DMS53 (cell line): ENCODE measurements at regions not wholly inside any gene's neighbourhood (a gene's known extent, or its start where the extent isn't known, plus 50 kb on each side); places are given as distances from the start of the nearest gene placed in this dataset.

ENCODE experiments used
- DNase-seq: peaks from one replicate; lab custom pipeline; 2025; lab: John Stamatoyannopoulos, UW

DNA sequence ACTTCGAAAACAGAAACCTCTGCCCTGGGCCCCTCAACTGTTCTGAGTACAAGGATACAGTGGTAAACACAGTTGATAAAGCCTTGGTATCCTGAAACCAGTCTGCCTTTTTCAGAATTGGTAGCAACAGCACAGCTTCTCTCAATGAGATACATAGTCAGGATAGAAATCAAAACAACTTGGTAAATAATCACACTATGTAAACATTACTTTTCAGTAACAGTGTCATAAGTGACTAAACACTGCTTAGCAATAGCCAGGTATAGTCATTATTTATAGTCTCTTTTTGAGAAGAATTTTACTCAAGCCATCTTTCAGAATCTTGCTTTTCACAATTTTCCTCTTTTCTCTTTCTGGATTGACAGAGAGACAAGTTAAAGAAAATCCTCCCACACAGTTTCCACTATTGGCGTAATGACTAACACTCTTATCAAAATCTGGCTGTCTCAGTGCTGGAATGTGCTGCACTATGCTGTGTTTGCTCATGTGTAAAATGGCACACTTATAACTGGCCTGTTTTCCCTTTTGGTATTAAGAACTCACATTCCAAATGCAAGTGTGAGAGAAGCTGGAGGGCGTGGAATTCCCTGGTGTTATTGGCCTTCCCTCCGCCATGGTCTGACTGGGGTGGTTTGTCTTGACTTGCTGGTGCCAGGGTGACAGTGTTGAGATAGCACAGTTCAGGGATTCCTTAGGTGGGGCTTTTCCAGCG is 368.8 kb downstream of the TDRD3 start:
- no peak for DNase-seq

GRCh38 chr13:60759499-60759898 is 362.5 kb downstream of the TDRD3 start:
- DNase-seq: no peak

- no peak for DNase-seq
Observed at GRCh38 chr13:60758637-60759036, 361.6 kb downstream of the TDRD3 start.

DNA sequence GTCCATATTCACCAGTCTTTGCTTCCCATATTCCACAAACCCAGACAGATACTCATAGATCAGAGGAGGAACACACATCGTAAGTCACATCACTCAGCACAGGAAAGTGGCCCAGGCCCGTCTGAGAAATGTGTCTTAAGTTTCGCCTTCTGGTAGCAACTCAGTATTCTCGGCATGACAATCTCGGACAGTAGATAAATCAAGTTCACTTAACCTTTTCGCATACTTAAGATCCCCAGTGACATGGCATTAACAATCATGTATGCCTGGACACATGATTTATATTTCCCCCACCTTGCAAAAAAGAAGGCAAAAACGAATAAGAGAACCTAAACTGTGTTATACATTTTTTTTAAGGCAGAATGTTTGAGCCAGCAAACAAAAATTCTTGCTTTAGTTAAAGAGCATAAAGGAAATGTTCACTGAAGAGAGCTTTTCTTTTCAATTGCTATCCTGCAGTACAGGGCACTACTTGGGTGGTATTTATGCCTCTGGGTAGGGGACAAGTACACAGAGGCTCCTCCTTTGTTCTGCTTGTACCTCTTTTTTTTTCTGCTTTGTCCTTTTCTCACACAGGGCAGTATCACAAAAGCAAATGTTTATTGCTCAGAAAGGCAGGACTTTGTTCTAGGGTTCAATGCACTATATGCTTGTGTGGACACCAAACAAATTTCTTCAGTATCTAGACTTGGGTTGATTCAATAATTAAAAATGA is 360.6 kb downstream of the TDRD3 start:
- no peak for DNase-seq

DNA sequence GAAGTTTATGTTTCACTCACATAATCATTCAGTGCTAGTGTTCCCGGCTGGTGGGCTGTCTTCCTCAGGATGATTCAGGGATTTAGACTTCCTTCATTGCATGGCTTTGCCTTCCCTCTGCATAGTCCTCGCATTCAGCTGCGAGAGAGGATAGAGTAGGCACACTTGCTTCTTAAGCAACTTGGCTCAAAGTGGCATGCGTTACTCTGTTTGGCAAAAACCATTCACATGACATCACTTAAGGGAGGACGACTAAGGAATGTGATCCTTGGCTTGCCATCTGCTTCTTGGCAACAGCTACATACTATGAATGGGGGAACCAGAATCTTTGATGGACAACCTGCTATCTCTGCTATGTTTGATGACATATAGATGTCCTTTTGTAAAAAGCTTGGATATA is 359.3 kb downstream of the TDRD3 start:
- no peak for DNase-seq

DNA sequence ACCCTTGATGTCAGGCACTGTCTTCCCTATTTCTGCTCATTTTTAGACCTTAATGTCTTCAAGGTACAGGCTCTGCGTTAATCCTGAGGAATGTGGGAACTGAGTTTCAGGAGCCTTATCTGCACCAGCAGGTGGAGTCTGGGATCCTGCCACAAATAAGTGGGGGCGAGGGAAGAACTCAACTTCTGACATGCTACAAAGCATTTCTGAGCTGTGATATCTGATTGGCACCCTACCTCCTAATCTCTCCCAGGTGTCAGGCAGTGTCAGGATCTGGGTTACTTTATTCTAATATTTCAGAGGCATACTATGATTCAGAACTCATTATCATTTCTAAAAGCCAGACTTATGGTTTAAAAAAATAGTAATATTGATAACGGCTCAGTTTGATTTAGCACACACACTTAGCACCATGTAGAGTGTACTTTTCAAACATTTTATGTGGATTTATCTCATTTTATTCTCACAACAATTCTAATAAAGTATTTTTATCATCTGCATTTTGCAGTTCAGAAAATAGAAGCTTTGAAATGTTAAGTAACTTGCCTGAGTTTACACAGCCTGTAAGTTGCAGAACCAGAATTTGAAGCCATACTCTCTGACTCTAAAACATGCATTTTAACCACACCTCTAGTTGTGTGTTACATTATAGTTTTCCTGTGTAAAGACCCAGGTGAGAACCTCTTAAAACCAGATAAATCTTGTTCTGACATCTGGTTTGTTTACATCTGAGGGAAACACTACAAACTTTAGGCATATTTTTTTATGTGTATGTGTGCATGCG is 358.6 kb downstream of the TDRD3 start:
- no peak for DNase-seq

DNA sequence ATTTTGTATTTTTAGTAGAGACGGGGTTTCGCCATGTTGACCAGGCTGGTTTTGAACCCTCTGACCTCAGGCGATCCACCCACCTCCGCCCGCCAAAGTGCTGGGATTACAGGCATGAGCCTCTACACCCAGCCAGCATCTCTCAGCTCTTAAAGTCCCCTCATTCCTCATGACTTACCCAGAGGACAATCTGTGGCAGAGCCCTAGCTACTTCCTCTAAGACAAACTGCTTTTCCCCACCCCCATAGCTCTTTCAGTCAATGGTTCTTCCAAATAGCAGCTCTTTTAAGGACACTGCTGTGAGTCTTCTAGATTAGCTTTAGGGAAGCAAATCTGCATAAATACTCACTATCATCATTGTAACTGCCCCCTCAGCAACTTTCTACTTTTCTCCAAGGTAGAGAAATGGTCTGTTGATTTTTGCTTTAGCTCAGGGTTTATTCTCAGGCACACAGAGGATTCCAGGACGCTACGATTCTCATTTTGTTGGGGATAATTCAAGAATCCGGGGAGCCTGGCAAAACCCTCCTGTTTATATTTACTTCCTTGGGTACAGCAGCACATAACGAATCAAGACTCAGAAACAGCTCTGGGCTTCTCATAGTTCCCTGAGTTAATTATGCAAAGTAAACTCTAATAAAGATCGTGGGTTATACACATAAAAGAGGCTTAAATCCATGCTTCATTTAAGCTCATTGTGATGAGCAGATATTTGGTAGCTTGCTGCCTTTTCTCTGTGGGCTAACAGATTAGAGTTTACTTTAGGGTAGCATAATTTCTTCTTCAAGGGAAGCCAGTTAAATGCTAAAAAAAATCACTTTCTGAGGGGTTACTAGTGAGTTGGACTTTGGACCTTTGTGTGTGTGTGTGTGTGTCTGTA is 357.4 kb downstream of the TDRD3 start:
- no peak for DNase-seq

DNA sequence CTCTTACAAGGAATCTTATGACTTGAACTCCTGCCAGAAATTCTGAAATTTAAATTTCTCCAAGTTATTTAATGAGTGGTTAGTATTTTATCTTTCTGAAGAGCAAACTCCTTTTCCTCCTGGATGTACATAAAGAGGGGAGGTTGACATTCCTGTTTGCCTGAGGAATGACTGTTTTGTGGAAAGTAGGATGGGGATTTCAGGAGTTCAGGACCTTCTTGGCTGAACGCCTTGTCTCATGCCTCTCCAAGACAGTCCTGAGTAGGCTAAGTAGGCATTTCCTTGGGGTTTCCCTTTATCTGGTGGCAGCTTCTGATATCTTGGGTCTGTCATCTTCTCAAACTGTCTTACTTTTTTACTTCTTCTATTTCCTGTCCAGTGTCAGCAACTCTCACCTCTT is 356.6 kb downstream of the TDRD3 start:
- no peak for DNase-seq

DNA sequence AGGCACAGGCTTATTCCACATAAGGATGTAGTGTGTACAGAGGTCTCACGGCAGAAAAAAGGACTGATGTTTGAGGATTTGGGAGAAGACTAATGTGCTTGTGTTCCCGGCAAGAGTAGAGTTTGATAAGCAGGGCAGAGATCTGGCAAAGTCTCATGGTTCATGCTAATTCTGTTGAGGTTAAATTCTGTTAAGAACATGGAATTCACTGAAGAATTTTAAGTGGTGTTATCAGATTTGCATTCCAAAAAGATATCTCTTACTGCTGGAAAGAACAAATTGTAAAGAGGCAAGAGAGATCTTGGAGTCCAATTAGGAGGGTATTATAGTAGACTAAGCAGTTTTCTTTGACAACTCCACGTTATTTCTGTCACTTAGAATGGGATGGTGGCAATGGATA is 348.3 kb downstream of the TDRD3 start:
- DNase-seq: no peak

- no peak for DNase-seq
Observed at GRCh38 chr13:60733933-60734332, 336.9 kb downstream of the TDRD3 start.

DNA sequence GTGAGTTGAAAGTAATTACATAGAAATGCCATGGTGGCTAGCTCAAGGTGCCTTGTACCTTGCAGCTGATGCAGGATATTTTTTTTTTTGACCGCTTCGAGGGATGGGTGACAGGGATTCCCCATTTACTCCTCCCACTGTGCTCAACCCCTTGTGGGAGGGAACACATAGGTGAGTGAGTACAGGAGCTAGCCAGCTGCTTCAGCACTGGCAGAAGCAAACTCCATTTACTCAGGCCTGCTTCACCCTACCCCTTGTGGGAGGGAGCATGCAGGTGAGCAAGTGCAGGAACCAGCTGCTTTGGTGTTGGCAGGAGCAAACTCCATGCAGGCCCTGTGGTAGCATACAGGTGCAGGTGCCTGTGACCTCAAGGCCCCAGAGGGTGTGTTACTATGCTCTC is 330.1 kb downstream of the TDRD3 start:
- no peak for DNase-seq

- no peak for DNase-seq
Observed at GRCh38 chr13:60721063-60721462, 324.0 kb downstream of the TDRD3 start.

DNA sequence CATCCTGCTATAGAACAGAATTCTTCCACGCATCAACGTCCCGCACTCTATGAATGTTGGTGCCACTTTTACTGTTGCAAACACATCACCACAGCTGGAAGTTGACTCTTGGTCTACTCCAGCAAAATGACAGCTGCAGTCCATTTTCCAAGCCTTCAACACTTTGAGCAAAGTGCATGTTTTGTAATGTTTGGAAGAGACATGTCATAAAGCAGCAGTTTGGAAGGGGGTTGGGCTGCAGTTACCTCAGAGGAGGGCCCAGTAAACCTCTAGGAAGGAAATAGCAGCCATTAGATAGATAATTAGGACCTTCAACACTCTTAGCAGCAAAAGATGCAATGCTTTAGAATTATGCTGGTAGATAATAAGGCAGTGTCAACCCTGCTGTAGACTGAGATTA is 323.6 kb downstream of the TDRD3 start:
- no peak for DNase-seq

GRCh38 chr13:60716313-60716712 is 319.3 kb downstream of the TDRD3 start:
- no peak for DNase-seq

GRCh38 chr13:60707878-60708277 is 310.9 kb downstream of the TDRD3 start:
- DNase-seq: no peak

GRCh38 chr13:60701895-60702294 is 304.9 kb downstream of the TDRD3 start:
- no peak for DNase-seq

- no peak for DNase-seq
Observed at GRCh38 chr13:60700994-60701393, 304.0 kb downstream of the TDRD3 start.

GRCh38 chr13:60699636-60700035 is 302.6 kb downstream of the TDRD3 start:
- no peak for DNase-seq

DNA sequence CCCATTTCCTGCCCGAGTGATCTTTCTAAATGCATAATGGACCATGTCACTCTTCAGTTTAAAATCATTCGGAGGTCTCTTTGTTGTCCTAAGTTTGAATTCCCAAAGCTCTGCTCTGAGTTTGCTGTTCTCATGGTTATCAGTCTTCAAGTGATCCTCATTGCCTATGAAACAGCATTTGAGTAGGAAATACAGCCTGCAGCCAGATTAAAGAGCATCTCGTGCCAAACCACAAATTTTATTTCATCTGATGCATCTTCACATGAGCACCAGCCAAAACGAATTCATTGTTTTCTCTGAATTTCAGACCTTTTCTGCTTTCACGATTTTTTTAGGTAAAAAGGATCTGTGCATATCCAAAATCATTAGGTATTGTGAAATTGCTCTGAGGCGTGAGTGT is 299.6 kb downstream of the TDRD3 start:
- no peak for DNase-seq

DNA sequence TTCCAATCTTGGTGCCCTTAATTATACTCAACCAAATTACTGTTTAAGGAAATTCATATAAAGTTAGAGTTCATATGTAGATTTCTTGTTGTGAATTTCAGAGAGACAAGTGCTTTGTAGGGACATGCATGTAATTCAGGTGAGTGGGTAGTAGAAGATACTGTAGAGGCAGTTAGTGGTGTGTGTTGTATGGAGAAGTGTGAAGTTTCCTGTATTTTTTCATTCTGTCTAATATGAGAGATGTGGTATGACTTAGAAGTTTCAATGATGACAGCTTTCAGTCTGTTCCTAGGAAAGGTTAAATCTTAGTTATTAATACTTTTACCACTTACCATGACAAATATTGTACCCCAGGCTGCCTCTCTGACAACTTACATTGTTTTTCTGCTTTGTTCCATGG is 294.2 kb downstream of the TDRD3 start:
- DNase-seq: no peak

- no peak for DNase-seq
Observed at GRCh38 chr13:60690604-60691003, 293.6 kb downstream of the TDRD3 start.

- DNase-seq: no peak
Observed at GRCh38 chr13:60689571-60689970, 292.6 kb downstream of the TDRD3 start.
